ENCODE measurements at regions not wholly inside any gene's neighbourhood (a gene's known extent, or its start where the extent isn't known, plus 50 kb on each side); places are given as distances from the start of the nearest gene placed in this dataset.
"Not testable (repeated sequence)": the region's sequence is repeated elsewhere in the genome, so short reads cannot be mapped to it uniquely, and the experiment has no call there.

DNA sequence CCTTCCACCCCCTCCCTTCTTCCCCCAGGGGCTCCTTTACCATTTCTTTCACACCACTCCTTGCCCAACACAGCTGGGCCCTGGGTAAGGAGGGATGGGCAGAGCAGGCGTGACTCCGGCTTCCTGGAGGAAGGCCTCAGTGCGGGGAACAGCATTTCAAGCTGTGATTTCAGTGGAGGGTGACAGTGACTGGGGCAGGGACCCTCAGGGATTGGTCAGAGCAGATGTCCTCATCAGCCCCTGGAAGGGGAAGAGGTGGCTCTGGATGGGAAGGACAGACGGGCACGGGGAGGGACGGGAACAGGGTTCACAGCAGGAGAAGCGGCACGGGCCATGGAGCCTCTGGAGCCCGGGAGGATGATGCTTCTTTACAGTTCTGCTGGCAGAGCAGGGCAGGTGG is 130.8 kb upstream of the TWIST2 start:
- no peak for DNase-seq (ENCODE audit: extremely low spot score)
- TF ChIP-seq FOXK2 (IDR thresholded peaks at IDR 0.05) (no peak), NFRKB (IDR thresholded peaks at IDR 0.05) (no peak), SUZ12 (IDR thresholded peaks at IDR 0.05) (no peak), ZNF384 (IDR thresholded peaks at IDR 0.05) (no peak)
- TF ChIP-seq, protein P1, sequence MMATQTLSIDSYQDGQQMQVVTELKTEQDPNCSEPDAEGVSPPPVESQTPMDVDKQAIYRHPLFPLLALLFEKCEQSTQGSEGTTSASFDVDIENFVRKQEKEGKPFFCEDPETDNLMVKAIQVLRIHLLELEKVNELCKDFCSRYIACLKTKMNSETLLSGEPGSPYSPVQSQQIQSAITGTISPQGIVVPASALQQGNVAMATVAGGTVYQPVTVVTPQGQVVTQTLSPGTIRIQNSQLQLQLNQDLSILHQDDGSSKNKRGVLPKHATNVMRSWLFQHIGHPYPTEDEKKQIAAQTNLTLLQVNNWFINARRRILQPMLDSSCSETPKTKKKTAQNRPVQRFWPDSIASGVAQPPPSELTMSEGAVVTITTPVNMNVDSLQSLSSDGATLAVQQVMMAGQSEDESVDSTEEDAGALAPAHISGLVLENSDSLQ (IDR thresholded peaks at IDR 0.05): no peak
- POLR2A ChIA-PET: no interaction called here
- CTCF ChIA-PET: no interaction called here

DNA sequence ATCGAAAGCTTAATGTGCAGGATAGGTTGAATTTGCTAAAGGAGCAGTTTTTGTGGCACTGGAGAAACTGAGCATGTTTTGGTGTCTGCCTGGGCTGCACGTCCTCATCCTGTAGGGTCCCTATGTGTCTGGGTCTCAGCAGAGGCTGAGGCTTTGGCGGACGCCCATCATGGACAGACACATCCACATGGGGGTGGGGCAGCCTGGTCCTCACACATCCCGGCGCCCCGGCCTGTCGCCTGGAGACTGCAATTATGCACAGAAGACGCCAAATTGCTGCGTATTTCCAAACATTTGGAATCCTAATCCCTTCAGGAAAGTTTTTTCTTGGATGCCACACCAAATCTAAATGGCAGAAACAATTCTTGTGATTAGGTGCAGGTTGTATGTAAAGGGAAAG is 128.2 kb upstream of the TWIST2 start:
- TF ChIP-seq L3MBTL2 (conservative IDR thresholded peaks at IDR 0.05) (no peak), ARNT (IDR thresholded peaks at IDR 0.05) (no peak)
- CTCF ChIA-PET: no interaction called here

DNA sequence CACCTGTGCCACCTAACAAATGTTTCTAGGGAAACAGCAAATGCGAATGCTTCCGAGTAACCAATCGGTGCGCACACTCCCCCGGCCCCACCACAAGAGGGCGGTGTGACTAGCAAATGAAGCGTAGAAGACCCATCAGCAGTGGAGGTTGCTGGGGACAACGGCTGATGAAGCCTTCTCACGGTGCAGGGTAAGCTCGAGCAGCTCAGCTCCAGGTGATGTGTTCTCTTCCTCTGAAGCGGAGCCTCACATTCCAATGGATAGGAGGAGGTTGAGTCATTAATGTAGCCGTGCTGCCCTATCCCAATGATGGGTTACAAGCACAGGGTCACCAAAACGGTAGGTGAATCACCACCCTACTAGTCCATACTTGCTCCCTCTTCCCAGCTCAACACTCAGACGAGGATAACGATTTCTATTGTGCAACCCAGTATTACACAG is 127.6 kb upstream of the TWIST2 start:
- peak; percentile 74 for DNase-seq (ENCODE audit: extremely low spot score)
- ChIA-PET POLR2A (no interaction called here), CTCF (interaction anchor here (0.7 kb wide), 1 partner anchor 80 kb away, joined by 4 read pairs; no protein-coding TSS in a partner anchor)

More for the DNA sequence above, 128.2 kb upstream of the TWIST2 start:
- DNase-seq (ENCODE audit: extremely low spot score): no peak
- POLR2A ChIA-PET: no interaction called here

DNA sequence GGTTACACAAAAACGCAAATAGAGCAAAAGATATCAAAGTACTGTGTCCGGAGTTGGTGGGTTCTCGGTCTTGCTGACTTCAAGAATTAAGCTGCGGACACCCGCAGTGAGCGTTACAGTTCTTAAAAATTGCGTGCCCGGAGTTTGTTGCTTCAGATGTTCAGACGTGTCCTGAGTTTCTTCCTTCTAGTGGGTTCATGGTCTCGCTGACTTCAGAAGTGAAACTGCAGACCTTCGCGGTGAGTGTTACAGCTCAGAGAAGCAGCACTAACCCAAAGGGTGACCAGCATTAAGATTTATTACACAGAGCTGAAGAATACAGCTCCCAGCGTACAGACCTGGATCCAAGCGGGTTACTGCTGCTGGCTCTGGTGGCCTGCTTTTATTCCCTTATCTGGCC is 125.7 kb upstream of the TWIST2 start:
- no peak for TF ChIP-seq NFRKB (IDR thresholded peaks at IDR 0.05)
- no peak for TF ChIP-seq L3MBTL2 (conservative IDR thresholded peaks at IDR 0.05)
- no peak for TF ChIP-seq FOXA1 (IDR thresholded peaks at IDR 0.05)
- no peak for TF ChIP-seq FOXM1 (IDR thresholded peaks at IDR 0.05; ENCODE audit: borderline replicate concordance)
- TF ChIP-seq, protein P1 (IDR thresholded peaks at IDR 0.05): no peak
- DNase-seq (ENCODE audit: extremely low spot score): no peak
- ChIA-PET POLR2A (no interaction called here), CTCF (no interaction called here)

More for the DNA sequence above, 127.6 kb upstream of the TWIST2 start:
- TF ChIP-seq FOXK2 (IDR thresholded peaks at IDR 0.05) (no peak), SP1 (IDR thresholded peaks at IDR 0.05) (no peak), TARDBP (IDR thresholded peaks at IDR 0.05) (no peak), CTBP1 (IDR thresholded peaks at IDR 0.05; ENCODE audit: borderline replicate concordance) (no peak), NFRKB (IDR thresholded peaks at IDR 0.05) (no peak), ZNF384 (IDR thresholded peaks at IDR 0.05) (no peak), LEF1 (IDR thresholded peaks at IDR 0.05; ENCODE audit: borderline replicate concordance) (no peak), ELF4 (IDR thresholded peaks at IDR 0.05) (no peak), HDGF (IDR thresholded peaks at IDR 0.05; ENCODE audit: borderline replicate concordance) (no peak), L3MBTL2 (conservative IDR thresholded peaks at IDR 0.05) (no peak)
- TF ChIP-seq, protein P1 (IDR thresholded peaks at IDR 0.05): no peak

DNA sequence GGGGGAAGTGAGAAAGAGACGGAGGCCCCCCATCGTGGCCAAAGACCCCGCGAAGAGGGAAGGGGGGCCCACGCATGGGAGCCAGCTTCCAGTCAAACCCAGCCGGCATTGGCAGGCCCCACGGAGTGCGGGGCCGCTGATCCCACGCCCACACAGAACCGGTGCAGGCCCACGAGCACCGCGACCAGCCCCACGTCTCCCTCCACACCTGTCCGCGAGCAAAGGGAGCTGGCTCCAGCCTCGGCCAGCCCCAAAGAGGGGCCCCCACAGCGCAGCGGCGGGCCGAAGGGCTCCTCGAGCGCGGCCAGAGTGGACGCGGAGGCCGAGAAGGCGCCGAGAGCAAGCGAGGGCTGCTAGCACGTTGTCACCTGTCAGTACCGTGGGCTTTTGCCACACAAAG is 125.0 kb upstream of the TWIST2 start:
- CTCF ChIA-PET: no interaction called here
- POLR2A ChIA-PET: no interaction called here
- no peak for TF ChIP-seq LEF1 (IDR thresholded peaks at IDR 0.05; ENCODE audit: borderline replicate concordance)
- TF ChIP-seq ARNT (IDR thresholded peaks at IDR 0.05): no peak
- TF ChIP-seq SP1 (IDR thresholded peaks at IDR 0.05): no peak
- TF ChIP-seq L3MBTL2 (conservative IDR thresholded peaks at IDR 0.05): no peak
- TF ChIP-seq CTBP1 (IDR thresholded peaks at IDR 0.05; ENCODE audit: borderline replicate concordance): no peak
- no peak for TF ChIP-seq FOXM1 (IDR thresholded peaks at IDR 0.05; ENCODE audit: borderline replicate concordance)
- TF ChIP-seq NFRKB (IDR thresholded peaks at IDR 0.05): no peak
- TF ChIP-seq FOXA1 (IDR thresholded peaks at IDR 0.05): no peak
- DNase-seq (ENCODE audit: extremely low spot score): no peak

DNA sequence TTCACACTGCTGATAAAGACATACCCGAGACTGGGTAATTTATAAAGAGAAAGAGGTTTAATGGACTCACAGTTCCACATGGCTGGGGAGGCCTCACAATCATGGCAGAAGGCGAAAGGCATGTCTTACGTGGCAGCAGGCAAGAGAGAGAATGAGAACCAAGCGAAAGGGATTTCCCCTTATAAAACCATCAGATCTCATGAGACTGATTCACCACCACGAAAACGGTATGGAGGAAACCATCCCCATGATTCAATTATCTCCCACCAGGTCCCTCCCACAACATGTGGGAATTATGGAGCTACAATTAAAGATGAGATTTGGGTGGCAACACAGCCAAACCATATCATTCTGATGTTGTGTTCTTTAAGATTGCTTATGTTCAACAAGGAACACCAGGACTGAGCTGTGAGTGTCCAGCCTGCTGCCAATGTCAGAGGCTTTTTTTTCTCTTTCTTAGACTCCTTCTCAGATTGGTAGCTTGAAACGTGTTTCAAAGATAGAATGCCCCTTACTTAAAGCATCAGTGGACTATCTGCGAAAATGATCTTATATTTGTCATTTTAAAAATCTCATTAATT is 124.1 kb upstream of the TWIST2 start:
- DNase-seq (ENCODE audit: extremely low spot score); POLR2A ChIA-PET; CTCF ChIA-PET: not testable (repeated sequence)

DNA sequence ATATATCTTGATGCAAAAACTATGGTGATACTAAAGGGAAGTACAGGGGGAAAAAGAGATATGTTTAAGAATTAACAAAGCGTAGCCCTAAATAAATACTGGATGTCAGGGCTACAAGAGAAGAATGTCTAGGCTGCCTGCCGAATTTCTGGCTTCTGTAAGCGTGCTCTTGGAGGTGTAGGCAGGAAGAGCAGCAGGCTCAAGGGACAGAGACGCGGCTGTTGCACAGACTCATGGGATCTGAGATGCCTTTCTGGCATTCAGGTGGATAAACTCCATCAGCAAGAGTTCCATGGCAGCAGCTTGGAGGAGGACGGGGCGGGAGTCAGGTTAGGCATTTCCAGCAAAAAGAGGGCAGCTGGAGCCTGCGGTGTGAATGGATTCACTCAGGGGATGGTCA is 123.2 kb upstream of the TWIST2 start:
- TF ChIP-seq HDGF (IDR thresholded peaks at IDR 0.05; ENCODE audit: borderline replicate concordance): no peak
- no peak for TF ChIP-seq SUZ12 (IDR thresholded peaks at IDR 0.05)
- no peak for TF ChIP-seq FOXM1 (IDR thresholded peaks at IDR 0.05; ENCODE audit: borderline replicate concordance)
- no peak for TF ChIP-seq ARNT (IDR thresholded peaks at IDR 0.05)
- TF ChIP-seq LEF1 (IDR thresholded peaks at IDR 0.05; ENCODE audit: borderline replicate concordance): no peak
- TF ChIP-seq BHLHE40 (IDR thresholded peaks at IDR 0.05; ENCODE audit: borderline replicate concordance): no peak
- TF ChIP-seq CTBP1 (IDR thresholded peaks at IDR 0.05; ENCODE audit: borderline replicate concordance): no peak
- no peak for TF ChIP-seq TARDBP (IDR thresholded peaks at IDR 0.05)
- no peak for TF ChIP-seq L3MBTL2 (conservative IDR thresholded peaks at IDR 0.05)
- TF ChIP-seq, protein P1 (IDR thresholded peaks at IDR 0.05): no peak
- TF ChIP-seq FOXK2 (IDR thresholded peaks at IDR 0.05): no peak
- TF ChIP-seq ELF4 (IDR thresholded peaks at IDR 0.05): no peak
- no peak for TF ChIP-seq NFRKB (IDR thresholded peaks at IDR 0.05)
- ChIA-PET POLR2A (no interaction called here), CTCF (no interaction called here)
- no peak for DNase-seq (ENCODE audit: extremely low spot score)
